GM23248 (cell line): ENCODE measurements at regions not wholly inside any gene's neighbourhood (a gene's known extent, or its start where the extent isn't known, plus 50 kb on each side); places are given as distances from the start of the nearest gene placed in this dataset.
"Not testable (repeated sequence)": the region's sequence is repeated elsewhere in the genome, so short reads cannot be mapped to it uniquely, and the experiment has no call there.

Experiments used
- DNase-seq: peaks from one replicate; pipeline ENCODE4 v3.0.0-alpha.2; 2015
- H2AFZ ChIP-seq: fragments of 200-600 bp; sonication (generic); 2 replicates; pipeline ENCODE4 v1.6.1; 2016; ENCODE audit warnings: antibody characterized with exemption
- H3F3A ChIP-seq: fragments of 200-600 bp; sonication (generic); 2 replicates; pipeline ENCODE4 v1.6.1; 2016; ENCODE audit warnings: mild to moderate bottlenecking, antibody characterized with exemption, mixed run types; ENCODE audit not compliant: insufficient read depth
- H3K27ac ChIP-seq: fragments of 200-600 bp; sonication (generic); 2 replicates; pipeline ENCODE4 v1.5.1; 2016; ENCODE audit warnings: mild to moderate bottlenecking
- H3K27me3 ChIP-seq: fragments of 200-600 bp; sonication (generic); replicated peaks from 2 replicates; pipeline ENCODE4 v1.6.1; 2016; ENCODE audit warnings: mild to moderate bottlenecking; ENCODE audit not compliant: insufficient read depth
- H3K36me3 ChIP-seq: fragments of 200-600 bp; sonication (generic); 2 replicates; pipeline ENCODE4 v1.6.1; 2016; ENCODE audit warnings: low read depth, mild to moderate bottlenecking
- H3K4me1 ChIP-seq: fragments of 200-600 bp; sonication (generic); 2 replicates; pipeline ENCODE4 v1.6.1; 2016; ENCODE audit warnings: mild to moderate bottlenecking; ENCODE audit not compliant: insufficient read depth
- H3K4me2 ChIP-seq: fragments of 200-600 bp; sonication (generic); one replicate; pipeline ENCODE4 v1.6.1; 2016; ENCODE audit warnings: mild to moderate bottlenecking; ENCODE audit not compliant: unreplicated experiment
- H3K4me3 ChIP-seq: fragments of 200-600 bp; sonication (generic); 2 replicates; pipeline ENCODE4 v1.5.1; 2016; ENCODE audit warnings: mild to moderate bottlenecking
- H3K79me2 ChIP-seq: fragments of 200-600 bp; sonication (generic); 2 replicates; pipeline ENCODE4 v1.6.1; 2016; ENCODE audit warnings: mild to moderate bottlenecking; ENCODE audit not compliant: insufficient read depth
- H3K9ac ChIP-seq: fragments of 200-600 bp; sonication (generic); 2 replicates; pipeline ENCODE4 v1.6.1; 2016; ENCODE audit warnings: mild to moderate bottlenecking
- H3K9me2 ChIP-seq: fragments of 200-600 bp; sonication (generic); 2 replicates; pipeline ENCODE4 v1.6.1; 2016; ENCODE audit warnings: mixed run types, mild to moderate bottlenecking, moderate library complexity; ENCODE audit not compliant: insufficient read depth
- H3K9me3 ChIP-seq: fragments of 200-600 bp; sonication (generic); one replicate; pipeline ENCODE4 v1.6.1; 2017; ENCODE audit warnings: low read depth
- H4K20me1 ChIP-seq: fragments of 200-600 bp; sonication (generic); 2 replicates; pipeline ENCODE4 v1.6.0; 2016; ENCODE audit not compliant: insufficient read depth
- EZH2 ChIP-seq: fragments of 200-600 bp; sonication (generic); IDR thresholded peaks from 2 replicates; pipeline ENCODE4 v1.6.1; 2018; ENCODE audit warnings: antibody characterized with exemption, mild to moderate bottlenecking; ENCODE audit not compliant: insufficient read depth, poor library complexity, severe bottlenecking
- EZH2phosphoT487 ChIP-seq: fragments of 200-600 bp; sonication (generic); IDR thresholded peaks from 2 replicates; pipeline ENCODE4 v1.6.1; 2018; ENCODE audit warnings: antibody characterized with exemption, moderate library complexity, mild to moderate bottlenecking, low read depth; ENCODE audit not compliant: insufficient read depth
- WGBS, 2 experiments: methylation state at CpG; one replicate each; pipeline ENCODE4 v1.1.6; 2015 to 2017; ENCODE audit warnings: low lambda C conversion rate in 2 of 2, low coverage in 1 of 2; ENCODE audit errors: missing lambda C conversion rate in 2 of 2; 5-methylcytosine and 5-hydroxymethylcytosine counted together
- in situ Hi-C: fragments of 300-500 bp; cut with MboI; formaldehyde crosslinking; loops from 2 replicates; pipeline ENCODE4 v1.15.0; 2020

- no peak overlapping the region for H2AFZ ChIP-seq
- H3K36me3 ChIP-seq = no peaks in the 10 kb centered on the region
- in situ Hi-C loops = no loop called here
Observed at GRCh38 chr2:38483776-38484501, 106.9 kb upstream of the ATL2 start.

GRCh38 chr2:38482710-38483109 lies 105.6 kb upstream of the ATL2 start:
- H3F3A ChIP-seq, H3K27ac ChIP-seq, H3K79me2 ChIP-seq, H3K9me3 ChIP-seq, H2AFZ ChIP-seq, in situ Hi-C loops, H4K20me1 ChIP-seq, H3K4me3 ChIP-seq, H3K4me1 ChIP-seq, H3K36me3 ChIP-seq, H3K4me2 ChIP-seq, DNase-seq, H3K9ac ChIP-seq, H3K9me2 ChIP-seq: not testable (repeated sequence)
- peaks cover 10% of the 10 kb centered on the region; the same call in 1 of the 2 replicates for H3K27me3 ChIP-seq
- 77 to 78% methylated on average over 6 of the region's 6 CpGs for WGBS, 2 experiments

More at GRCh38 chr2:38483776-38484501, 106.9 kb upstream of the ATL2 start:
- Histone ChIP-seq H3K27ac (no peak overlapping the region), H3K9ac (no peak overlapping the region), H3K9me3 (no peaks in the 10 kb centered on the region), H3K4me2 (no peak overlapping the region), H3K79me2 (no peaks in the 10 kb centered on the region), H3K4me3 (no peak overlapping the region), H3K4me1 (no peaks in the 10 kb centered on the region), H4K20me1 (no peaks in the 10 kb centered on the region), H3F3A (no peaks in the 10 kb centered on the region), H3K9me2 (no peaks in the 10 kb centered on the region), H3K27me3 (peaks cover 6% of the 10 kb centered on the region; the same call in 1 of the 2 replicates)
- no peak for DNase-seq
- TF ChIP-seq EZH2 = no peak
- no peak for TF ChIP-seq EZH2phosphoT487
- 82 to 97% methylated on average over 5 of the region's 5 CpGs for WGBS, 2 experiments

GRCh38 chr2:38480617-38481016 lies 103.5 kb upstream of the ATL2 start:
- no peak overlapping the region for H3K27ac ChIP-seq
- no peak overlapping the region for H3K4me2 ChIP-seq
- H3K27me3 ChIP-seq = peaks cover 10% of the 10 kb centered on the region; the same call in 1 of the 2 replicates
- no peak for DNase-seq
- no peaks in the 10 kb centered on the region for H3K79me2 ChIP-seq
- no peaks in the 10 kb centered on the region for H3K9me2 ChIP-seq
- no peak overlapping the region for H2AFZ ChIP-seq
- no peak for TF ChIP-seq EZH2
- no peak for TF ChIP-seq EZH2phosphoT487
- no peak overlapping the region for H3K4me3 ChIP-seq
- no peak overlapping the region for H3K9ac ChIP-seq
- H3K4me1 ChIP-seq = no peaks in the 10 kb centered on the region
- no peaks in the 10 kb centered on the region for H3F3A ChIP-seq
- in situ Hi-C loops = no loop called here
- H3K9me3 ChIP-seq = no peaks in the 10 kb centered on the region
- H4K20me1 ChIP-seq = no peaks in the 10 kb centered on the region
- no peaks in the 10 kb centered on the region for H3K36me3 ChIP-seq

GRCh38 chr2:38477006-38477405 lies 99.9 kb upstream of the ATL2 start:
- no peak overlapping the region for H3K27ac ChIP-seq
- no peaks in the 10 kb centered on the region for H3F3A ChIP-seq
- no peaks in the 10 kb centered on the region for H3K9me3 ChIP-seq
- H3K4me2 ChIP-seq = no peak overlapping the region
- TF ChIP-seq EZH2phosphoT487 (no peak), EZH2 (no peak)
- H2AFZ ChIP-seq = no peak overlapping the region
- no peaks in the 10 kb centered on the region for H4K20me1 ChIP-seq
- no peaks in the 10 kb centered on the region for H3K36me3 ChIP-seq
- H3K9ac ChIP-seq = no peak overlapping the region
- no peaks in the 10 kb centered on the region for H3K4me1 ChIP-seq
- DNase-seq = no peak
- WGBS, 2 experiments = 31 to 40% methylated on average over 2 of the region's 2 CpGs
- in situ Hi-C loops = no loop called here
- H3K27me3 ChIP-seq = peaks cover 32% of the 10 kb centered on the region
- H3K4me3 ChIP-seq = no peak overlapping the region
- no peaks in the 10 kb centered on the region for H3K9me2 ChIP-seq
- H3K79me2 ChIP-seq = no peaks in the 10 kb centered on the region

GRCh38 chr2:38475567-38475881 lies 98.5 kb upstream of the ATL2 start:
- TF ChIP-seq EZH2 = no peak
- no peak for TF ChIP-seq EZH2phosphoT487
- H2AFZ ChIP-seq = no peak overlapping the region
- no peak for DNase-seq
- H3K4me2 ChIP-seq = no peak overlapping the region
- no peaks in the 10 kb centered on the region for H3K36me3 ChIP-seq
- H3K27ac ChIP-seq = no peak overlapping the region
- no peak overlapping the region for H3K9ac ChIP-seq
- WGBS, 2 experiments = 48 to 56% methylated on average over 3 of the region's 3 CpGs
- in situ Hi-C loops = no loop called here
- H3K79me2 ChIP-seq = no peaks in the 10 kb centered on the region
- H3K4me3 ChIP-seq = no peak overlapping the region
- H3F3A ChIP-seq = no peaks in the 10 kb centered on the region
- no peaks in the 10 kb centered on the region for H4K20me1 ChIP-seq
- no peaks in the 10 kb centered on the region for H3K9me2 ChIP-seq
- H3K9me3 ChIP-seq = no peaks in the 10 kb centered on the region
- H3K27me3 ChIP-seq = peaks cover 41% of the 10 kb centered on the region
- H3K4me1 ChIP-seq = no peaks in the 10 kb centered on the region
